OCI-LY7 (cell line): ENCODE measurements at regions not wholly inside any gene's neighbourhood (a gene's known extent, or its start where the extent isn't known, plus 50 kb on each side); places are given as distances from the start of the nearest gene placed in this dataset.

ENCODE experiments used
- EZH2phosphoT487 ChIP-seq: fragments of 200-600 bp; sonication (generic); IDR thresholded peaks from 2 replicates; pipeline ENCODE4 v1.6.1; 2018; ENCODE audit warnings: low read depth, borderline replicate concordance, mild to moderate bottlenecking, mixed run types, antibody characterized with exemption, low read length, moderate library complexity, mixed read lengths
- TF ChIP-seq, protein P1 (sequence below): fragments of 200-600 bp; sonication (generic); conservative IDR thresholded peaks from 2 replicates; pipeline ENCODE4 v1.5.1; 2014; ENCODE audit warnings: mild to moderate bottlenecking, antibody characterized with exemption, low read length, moderate library complexity, mixed read lengths

DNA sequence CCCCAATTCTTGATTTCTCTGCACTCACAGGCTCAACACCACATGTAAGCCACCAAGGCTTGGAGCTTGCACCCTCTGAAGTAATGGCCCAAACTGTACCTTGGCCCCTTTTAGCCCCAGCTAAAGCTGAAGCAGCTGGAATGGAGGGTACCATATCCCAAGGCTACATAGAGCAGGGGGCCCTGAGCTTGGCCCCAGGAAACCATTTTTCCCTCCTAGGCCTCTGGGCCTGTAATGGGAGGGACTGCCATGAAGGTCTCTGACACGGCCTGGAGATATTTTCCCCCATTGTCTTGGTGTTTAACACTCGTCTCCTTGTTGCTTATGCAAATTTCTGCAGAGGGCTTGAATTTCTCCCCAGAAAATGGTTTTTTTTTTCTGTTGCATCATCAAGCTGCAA lies 69.7 kb downstream of the SKA1 start:
- TF ChIP-seq, protein P1, sequence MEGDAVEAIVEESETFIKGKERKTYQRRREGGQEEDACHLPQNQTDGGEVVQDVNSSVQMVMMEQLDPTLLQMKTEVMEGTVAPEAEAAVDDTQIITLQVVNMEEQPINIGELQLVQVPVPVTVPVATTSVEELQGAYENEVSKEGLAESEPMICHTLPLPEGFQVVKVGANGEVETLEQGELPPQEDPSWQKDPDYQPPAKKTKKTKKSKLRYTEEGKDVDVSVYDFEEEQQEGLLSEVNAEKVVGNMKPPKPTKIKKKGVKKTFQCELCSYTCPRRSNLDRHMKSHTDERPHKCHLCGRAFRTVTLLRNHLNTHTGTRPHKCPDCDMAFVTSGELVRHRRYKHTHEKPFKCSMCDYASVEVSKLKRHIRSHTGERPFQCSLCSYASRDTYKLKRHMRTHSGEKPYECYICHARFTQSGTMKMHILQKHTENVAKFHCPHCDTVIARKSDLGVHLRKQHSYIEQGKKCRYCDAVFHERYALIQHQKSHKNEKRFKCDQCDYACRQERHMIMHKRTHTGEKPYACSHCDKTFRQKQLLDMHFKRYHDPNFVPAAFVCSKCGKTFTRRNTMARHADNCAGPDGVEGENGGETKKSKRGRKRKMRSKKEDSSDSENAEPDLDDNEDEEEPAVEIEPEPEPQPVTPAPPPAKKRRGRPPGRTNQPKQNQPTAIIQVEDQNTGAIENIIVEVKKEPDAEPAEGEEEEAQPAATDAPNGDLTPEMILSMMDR: no peak
- TF ChIP-seq EZH2phosphoT487: no peak
